GM10266 (cell line): ENCODE measurements at regions not wholly inside any gene's neighbourhood (a gene's known extent, or its start where the extent isn't known, plus 50 kb on each side); places are given as distances from the start of the nearest gene placed in this dataset.

ENCODE experiments used
- DNase-seq: peaks from one replicate; pipeline ENCODE4 v3.0.0; 2012; ENCODE audit errors: extremely low spot score
- TF ChIP-seq, protein P1 (sequence below): IDR thresholded peaks from 2 replicates; pipeline ENCODE4 v1.5.1; 2012; ENCODE audit warnings: mild to moderate bottlenecking, low read depth; ENCODE audit not compliant: control insufficient read depth, insufficient read depth; ENCODE audit errors: missing control alignments

DNA sequence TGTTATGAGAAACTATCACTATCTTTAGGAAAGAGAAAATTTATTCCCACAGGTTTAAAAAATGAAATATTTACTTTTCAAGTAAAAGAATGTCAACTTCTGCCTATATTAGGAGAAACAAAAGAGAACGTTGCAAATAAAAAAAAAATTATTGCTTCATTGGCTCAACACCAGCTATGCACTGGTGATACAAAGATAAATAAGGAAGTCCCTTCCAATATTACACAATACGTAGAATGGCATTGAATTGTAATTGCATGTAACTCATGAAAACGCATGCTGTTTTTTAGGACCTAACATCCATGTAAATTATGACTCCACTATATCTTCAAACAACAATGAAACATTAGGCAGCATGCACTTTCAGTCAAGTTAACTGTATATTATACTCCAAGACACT is 56.4 kb upstream of the RERGL start:
- DNase-seq, result no peak
- TF ChIP-seq, protein P1, sequence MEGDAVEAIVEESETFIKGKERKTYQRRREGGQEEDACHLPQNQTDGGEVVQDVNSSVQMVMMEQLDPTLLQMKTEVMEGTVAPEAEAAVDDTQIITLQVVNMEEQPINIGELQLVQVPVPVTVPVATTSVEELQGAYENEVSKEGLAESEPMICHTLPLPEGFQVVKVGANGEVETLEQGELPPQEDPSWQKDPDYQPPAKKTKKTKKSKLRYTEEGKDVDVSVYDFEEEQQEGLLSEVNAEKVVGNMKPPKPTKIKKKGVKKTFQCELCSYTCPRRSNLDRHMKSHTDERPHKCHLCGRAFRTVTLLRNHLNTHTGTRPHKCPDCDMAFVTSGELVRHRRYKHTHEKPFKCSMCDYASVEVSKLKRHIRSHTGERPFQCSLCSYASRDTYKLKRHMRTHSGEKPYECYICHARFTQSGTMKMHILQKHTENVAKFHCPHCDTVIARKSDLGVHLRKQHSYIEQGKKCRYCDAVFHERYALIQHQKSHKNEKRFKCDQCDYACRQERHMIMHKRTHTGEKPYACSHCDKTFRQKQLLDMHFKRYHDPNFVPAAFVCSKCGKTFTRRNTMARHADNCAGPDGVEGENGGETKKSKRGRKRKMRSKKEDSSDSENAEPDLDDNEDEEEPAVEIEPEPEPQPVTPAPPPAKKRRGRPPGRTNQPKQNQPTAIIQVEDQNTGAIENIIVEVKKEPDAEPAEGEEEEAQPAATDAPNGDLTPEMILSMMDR, result no peak

DNA sequence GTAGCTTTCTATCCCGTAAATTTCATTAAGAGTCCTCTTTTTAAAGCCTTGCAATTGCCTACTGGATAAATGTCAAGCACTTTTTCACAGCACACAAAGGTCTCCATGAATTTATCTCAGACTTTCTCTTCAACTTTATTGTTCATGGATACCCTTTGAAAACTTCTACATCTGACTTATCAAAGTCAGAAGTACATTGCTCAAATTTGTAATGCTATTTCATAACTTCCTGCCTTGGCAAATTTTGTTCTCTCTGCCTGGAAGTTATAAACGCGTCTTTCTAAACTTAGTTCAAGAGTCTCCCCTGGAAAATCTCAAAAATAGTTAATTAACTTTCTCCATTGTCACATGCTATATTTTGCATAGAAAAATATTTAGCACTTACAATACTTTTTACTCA is 55.9 kb upstream of the RERGL start:
- TF ChIP-seq, protein P1, result no peak
- no peak for DNase-seq

GRCh38 chr12:18141048-18141982 is 51.3 kb upstream of the RERGL start:
- no peak for DNase-seq

GRCh38 chr12:18139989-18140596 is 50.1 kb upstream of the RERGL start:
- DNase-seq, result no peak
- TF ChIP-seq, protein P1, result peak; percentile 51

More at GRCh38 chr12:18141048-18141982, 51.3 kb upstream of the RERGL start:
- TF ChIP-seq, protein P1, result no peak
